ENCODE measurements at regions not wholly inside any gene's neighbourhood (a gene's known extent, or its start where the extent isn't known, plus 50 kb on each side); places are given as distances from the start of the nearest gene placed in this dataset.

GRCh38 chr6:66930559-66931290 lies 1223.7 kb upstream of the EYS start:
- H3K79me2 ChIP-seq (ENCODE audit: low read depth) = no peaks in the 10 kb centered on the region
- no TSS peak for BruUV-seq (replicated peaks)
- H2AFZ ChIP-seq = no peak overlapping the region
- ChIA-PET POLR2A (ENCODE audit: unreplicated experiment) (no interaction called here), CTCF (no interaction called here)
- no peaks in the 10 kb centered on the region; the same call in 1 of the 2 replicates for H3K9me2 ChIP-seq (ENCODE audit: insufficient read depth)
- no peaks in the 10 kb centered on the region; the same call in 1 of the 2 replicates for H3F3A ChIP-seq (ENCODE audit: insufficient read depth, low read depth)
- no peak for DNase-seq
- H3K4me2 ChIP-seq = no peak overlapping the region
- no peaks in the 10 kb centered on the region for H4K20me1 ChIP-seq (ENCODE audit: insufficient read depth)
- H3K4me3 ChIP-seq = no peak overlapping the region
- H3K4me1 ChIP-seq (replicated peaks; ENCODE audit: insufficient read depth) = no peaks in the 10 kb centered on the region
- no peaks in the 10 kb centered on the region for H3K9me3 ChIP-seq (ENCODE audit: insufficient read depth, low read depth)
- no peak for TF ChIP-seq CTCF (conservative IDR thresholded peaks at IDR 0.05)
- TF ChIP-seq EZH2 (IDR thresholded peaks at IDR 0.05; ENCODE audit: low read depth) = no peak
- H3K27me3 ChIP-seq (ENCODE audit: insufficient read depth, low read depth) = no peaks in the 10 kb centered on the region
- intact Hi-C loops (cut with micrococcal nuclease; ENCODE audit: unreplicated experiment) = no loop called here
- no peak overlapping the region for H3K27ac ChIP-seq
- no peaks in the 10 kb centered on the region for H3K36me3 ChIP-seq (ENCODE audit: low read depth)

- ChIA-PET CTCF (no interaction called here), POLR2A (ENCODE audit: unreplicated experiment) (no interaction called here)
- Histone ChIP-seq H3K9me3 (ENCODE audit: insufficient read depth, low read depth) (no peaks in the 10 kb centered on the region), H3K9me2 (ENCODE audit: insufficient read depth) (no peaks in the 10 kb centered on the region), H2AFZ (no peak overlapping the region), H3F3A (ENCODE audit: insufficient read depth, low read depth) (no peaks in the 10 kb centered on the region; the same call in 1 of the 2 replicates), H3K4me1 (replicated peaks; ENCODE audit: insufficient read depth) (no peaks in the 10 kb centered on the region), H4K20me1 (ENCODE audit: insufficient read depth) (no peaks in the 10 kb centered on the region), H3K79me2 (ENCODE audit: low read depth) (no peaks in the 10 kb centered on the region), H3K27me3 (ENCODE audit: insufficient read depth, low read depth) (no peaks in the 10 kb centered on the region), H3K36me3 (ENCODE audit: low read depth) (no peaks in the 10 kb centered on the region), H3K4me2 (no peak overlapping the region), H3K4me3 (no peak overlapping the region), H3K27ac (no peak overlapping the region)
- TF ChIP-seq EZH2 (IDR thresholded peaks at IDR 0.05; ENCODE audit: low read depth) = no peak
- TF ChIP-seq CTCF (conservative IDR thresholded peaks at IDR 0.05) = peak; percentile 62
- no peak for DNase-seq
- no TSS peak for BruUV-seq (replicated peaks)
- intact Hi-C loops (cut with micrococcal nuclease; ENCODE audit: unreplicated experiment) = loop anchor here (5.0 kb wide), 1 partner anchor 1851 kb away; no protein-coding TSS in a partner anchor
Measured at GRCh38 chr6:66926060-66926459, 1219.0 kb upstream of the EYS start.

GRCh38 chr6:66913657-66914056 lies 1206.6 kb upstream of the EYS start:
- Histone ChIP-seq H3K4me1 (replicated peaks; ENCODE audit: insufficient read depth) (no peaks in the 10 kb centered on the region), H4K20me1 (ENCODE audit: insufficient read depth) (no peaks in the 10 kb centered on the region), H3K27me3 (ENCODE audit: insufficient read depth, low read depth) (no peaks in the 10 kb centered on the region), H3K9me3 (ENCODE audit: insufficient read depth, low read depth) (no peaks in the 10 kb centered on the region), H2AFZ (no peak overlapping the region), H3K79me2 (ENCODE audit: low read depth) (no peaks in the 10 kb centered on the region), H3K27ac (no peak overlapping the region), H3K4me2 (no peak overlapping the region), H3F3A (ENCODE audit: insufficient read depth, low read depth) (no peaks in the 10 kb centered on the region), H3K36me3 (ENCODE audit: low read depth) (no peaks in the 10 kb centered on the region), H3K4me3 (no peak overlapping the region), H3K9me2 (ENCODE audit: insufficient read depth) (no peaks in the 10 kb centered on the region)
- intact Hi-C loops (cut with micrococcal nuclease; ENCODE audit: unreplicated experiment) = no loop called here
- no peak for DNase-seq
- POLR2A ChIA-PET (ENCODE audit: unreplicated experiment) = no interaction called here
- TF ChIP-seq CTCF (conservative IDR thresholded peaks at IDR 0.05) (no peak), EZH2 (IDR thresholded peaks at IDR 0.05; ENCODE audit: low read depth) (no peak)
- CTCF ChIA-PET = no interaction called here
- BruUV-seq (replicated peaks) = no TSS peak

Data from PC-9 (cell line).